SKM-1 (cell line): ENCODE measurements at regions not wholly inside any gene's neighbourhood (a gene's known extent, or its start where the extent isn't known, plus 50 kb on each side); places are given as distances from the start of the nearest gene placed in this dataset.

Experiments
- DNase-seq: peaks from one replicate; lab custom pipeline; 2025; ENCODE audit not compliant: unreplicated experiment; lab: John Stamatoyannopoulos, UW

DNA sequence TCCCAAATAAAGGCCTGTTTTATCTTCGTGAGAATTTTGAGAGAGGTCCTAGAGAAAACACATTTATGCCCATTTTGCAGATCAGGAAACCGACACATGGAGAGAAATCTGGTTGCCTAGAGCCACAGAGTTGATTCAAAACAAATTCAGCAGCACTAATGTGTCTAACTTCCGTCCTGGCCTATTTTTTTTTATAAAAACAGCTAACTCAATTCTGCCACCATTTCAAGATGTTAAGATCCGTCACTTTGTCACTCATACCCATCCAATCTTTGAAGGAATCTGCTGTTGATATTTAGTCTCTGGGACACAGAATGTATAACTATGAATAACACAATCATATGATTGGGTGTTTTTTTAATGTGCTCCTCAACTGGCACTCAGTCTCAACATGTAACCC, 611.1 kb upstream of the ARID1B start:
- DNase-seq, result no peak

- no peak for DNase-seq
Observed at GRCh38 chr6:156164701-156165452, 612.3 kb upstream of the ARID1B start.

DNA sequence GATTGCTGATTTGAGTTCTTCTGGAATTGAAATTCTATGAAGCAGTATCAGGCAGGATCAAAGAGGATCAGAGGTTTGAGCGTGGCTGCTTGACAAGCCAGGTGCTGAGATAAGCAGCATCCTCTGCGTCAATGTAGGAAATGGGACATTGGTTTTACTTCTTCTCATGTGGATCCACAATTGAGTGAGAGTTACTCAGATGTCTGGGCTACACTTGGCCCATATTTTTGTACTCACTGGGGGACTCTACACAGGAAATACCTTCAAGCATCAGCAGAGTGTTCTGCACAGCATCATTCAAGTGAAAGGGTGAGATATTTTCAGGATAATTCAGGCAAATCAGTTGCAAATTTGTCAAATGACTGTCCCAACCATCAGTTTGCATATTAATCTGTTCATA, 613.9 kb upstream of the ARID1B start:
- no peak for DNase-seq

DNA sequence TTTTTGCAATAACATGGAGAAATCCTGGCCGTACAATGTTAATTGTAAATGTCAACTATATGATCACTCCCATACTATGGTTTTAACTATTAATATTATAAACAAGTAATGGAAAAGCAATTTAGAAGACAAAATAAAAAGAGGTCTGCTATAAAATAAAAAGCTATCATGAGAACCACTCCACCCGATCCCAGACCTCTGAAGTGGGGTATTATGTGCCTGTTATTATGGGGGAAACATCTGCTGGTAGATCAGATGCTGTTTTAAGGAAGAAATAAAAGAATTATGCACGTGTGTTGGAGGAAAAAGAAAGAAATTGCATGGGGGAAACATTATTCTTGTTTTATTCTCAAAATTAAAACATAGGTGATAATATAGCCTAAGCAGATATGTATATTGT, 615.7 kb upstream of the ARID1B start:
- DNase-seq, result no peak

- DNase-seq, result no peak
Observed at GRCh38 chr6:156160795-156161165, 616.4 kb upstream of the ARID1B start.

GRCh38 chr6:156160007-156160794, 617.0 kb upstream of the ARID1B start:
- no peak for DNase-seq

DNA sequence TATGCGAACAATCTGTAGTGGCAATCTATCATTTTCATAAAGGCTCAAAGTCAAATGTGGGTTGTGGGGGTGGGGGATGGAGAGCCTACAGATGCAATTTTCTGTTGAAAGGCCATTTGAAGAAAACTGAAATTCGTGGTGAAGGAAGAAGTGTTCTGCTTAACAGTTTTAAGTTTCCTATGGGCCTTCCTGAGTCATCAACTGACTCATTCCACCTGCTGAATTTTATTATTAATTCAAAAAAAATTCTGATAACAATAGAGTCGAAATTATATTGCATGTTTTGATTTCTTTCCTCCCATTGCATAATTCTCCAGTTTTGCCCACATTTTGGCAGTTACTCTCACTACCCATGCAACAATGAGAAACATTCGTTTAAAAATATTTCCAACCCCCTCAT, 622.3 kb upstream of the ARID1B start:
- DNase-seq, result no peak

- DNase-seq, result no peak
Observed at GRCh38 chr6:156150391-156150790, 626.8 kb upstream of the ARID1B start.

- DNase-seq, result no peak
Observed at GRCh38 chr6:156146891-156147290, 630.3 kb upstream of the ARID1B start.

DNA sequence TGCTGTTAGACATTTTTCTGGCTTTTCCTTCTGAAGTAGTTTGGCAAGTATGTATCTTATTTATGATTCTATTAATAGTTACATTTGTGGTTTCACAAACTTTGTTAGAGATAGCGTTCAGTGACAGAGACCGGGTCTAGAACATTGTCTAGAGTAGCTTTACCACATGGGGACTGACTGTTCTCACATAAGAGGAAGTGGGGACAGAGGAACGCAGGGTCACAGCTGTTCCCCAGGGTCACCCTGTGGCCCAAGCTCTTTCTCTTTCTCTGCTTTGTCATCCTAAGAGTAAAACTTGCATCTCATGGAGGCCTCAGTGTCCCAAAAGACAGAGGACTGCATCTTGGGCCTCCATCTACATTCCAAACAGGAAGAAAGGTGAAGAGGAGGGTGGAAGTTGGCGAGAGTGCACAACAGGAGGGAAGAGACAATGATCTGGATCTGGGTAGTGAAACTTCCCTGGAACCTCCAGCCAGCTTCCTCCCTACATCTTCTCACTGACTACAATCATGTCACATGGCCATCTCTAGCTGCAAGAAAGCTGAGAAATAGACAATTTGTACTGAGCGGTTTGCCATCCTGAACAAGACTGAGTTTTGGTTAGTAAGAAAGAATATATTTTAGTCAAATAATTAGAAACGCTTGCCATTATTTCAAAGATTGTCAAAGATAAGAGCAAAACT, 645.8 kb upstream of the ARID1B start:
- DNase-seq, result no peak

GRCh38 chr6:156126535-156126934, 650.6 kb upstream of the ARID1B start:
- no peak for DNase-seq

DNA sequence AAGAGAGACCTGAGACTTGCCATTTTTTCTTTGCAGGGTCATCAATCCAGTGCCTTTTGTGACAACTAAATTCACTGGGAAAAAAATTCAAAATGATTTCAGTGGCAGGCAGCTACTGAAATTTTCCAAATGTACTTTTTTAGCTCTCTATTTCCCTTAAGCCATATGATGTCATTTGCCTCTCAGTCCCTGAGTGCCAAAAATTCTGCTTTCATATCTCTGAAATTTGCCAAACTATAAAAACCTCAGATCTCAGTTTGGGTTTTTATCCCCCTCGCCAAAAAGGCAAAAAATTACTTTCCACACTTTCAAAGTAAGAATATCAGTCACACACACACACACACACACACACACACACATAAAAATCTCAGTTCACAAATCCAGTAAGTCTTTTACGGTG, 651.3 kb upstream of the ARID1B start:
- DNase-seq, result no peak

DNA sequence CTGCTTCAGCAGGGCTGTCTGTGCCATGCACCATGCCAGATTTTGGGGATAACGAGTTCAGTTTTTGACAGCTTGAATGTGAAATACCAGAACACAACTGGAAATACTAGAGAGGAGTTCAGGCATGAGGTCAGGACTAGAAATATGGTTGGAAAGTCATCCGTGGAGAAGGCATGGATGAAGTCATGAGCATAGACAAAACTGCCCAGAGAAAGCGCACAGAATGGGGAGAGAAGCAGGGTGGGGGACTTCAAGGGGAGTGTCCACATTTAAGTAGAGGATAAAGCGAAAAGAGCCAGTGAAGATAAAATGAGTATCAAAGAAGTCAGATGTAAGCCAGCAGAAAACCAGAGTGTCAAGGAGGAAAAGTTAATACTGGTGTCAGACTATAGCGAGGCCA, 653.4 kb upstream of the ARID1B start:
- no peak for DNase-seq

- DNase-seq, result no peak
Observed at GRCh38 chr6:156121973-156122372, 655.2 kb upstream of the ARID1B start.

DNA sequence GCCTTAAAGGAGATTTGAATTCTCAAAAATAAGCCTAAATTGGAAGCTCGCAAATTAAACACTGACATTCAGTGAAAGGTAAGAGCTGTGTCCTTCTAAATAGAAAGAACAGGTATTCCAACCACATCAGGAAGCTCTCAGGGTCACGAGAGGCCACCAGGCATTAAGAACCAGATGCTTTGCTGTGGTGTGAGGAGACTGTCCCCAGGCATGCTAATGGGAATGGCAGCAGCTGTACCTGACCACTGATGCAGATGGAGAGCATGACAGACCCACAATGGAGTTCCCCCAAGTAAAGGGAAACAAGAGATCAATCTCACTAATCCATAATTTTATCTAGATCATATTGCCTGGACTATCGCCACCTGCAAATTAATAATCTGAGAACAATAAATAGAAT, 658.9 kb upstream of the NOX3 start:
- no peak for DNase-seq

- no peak for DNase-seq
Observed at GRCh38 chr6:156113631-156114030, 658.0 kb upstream of the NOX3 start.

DNA sequence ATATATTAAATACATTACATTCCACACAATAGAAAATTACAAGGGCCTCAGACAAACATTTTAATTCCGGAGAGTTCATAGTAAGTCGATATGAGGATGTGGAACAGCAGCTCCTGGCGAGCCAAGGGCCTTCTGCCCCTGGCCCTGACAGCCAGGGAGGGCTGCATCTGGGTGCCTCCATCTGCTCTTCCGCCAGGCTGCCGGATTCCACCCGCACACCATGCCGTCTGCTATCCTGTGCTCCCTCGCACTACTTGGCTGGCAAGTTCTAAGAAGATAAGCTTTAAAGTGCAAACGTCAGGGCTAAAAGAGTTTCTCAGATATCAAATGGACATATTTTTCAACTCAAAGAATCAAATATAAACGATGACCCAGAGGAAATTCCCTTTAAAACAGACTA, 656.3 kb upstream of the NOX3 start:
- no peak for DNase-seq

GRCh38 chr6:156110249-156110648, 654.6 kb upstream of the NOX3 start:
- no peak for DNase-seq

DNA sequence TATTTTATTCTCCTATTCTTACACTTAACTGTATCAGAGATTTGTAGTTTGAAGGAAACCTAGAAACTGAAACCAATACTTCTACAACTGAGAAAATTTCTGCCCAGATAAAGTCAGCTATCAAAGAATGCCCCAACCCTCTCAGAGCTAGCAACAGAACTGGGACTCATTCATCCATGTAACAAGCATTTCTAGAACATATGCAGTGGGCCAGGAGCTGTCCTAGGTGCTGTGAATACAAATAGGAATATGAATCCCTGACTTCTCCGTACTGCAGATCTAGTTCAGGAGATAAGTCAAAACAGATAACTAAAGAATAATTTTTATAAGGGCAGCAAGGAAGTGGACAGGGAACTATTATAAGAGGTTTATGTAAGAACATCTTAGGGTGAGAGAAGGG, 654.1 kb upstream of the NOX3 start:
- no peak for DNase-seq

DNA sequence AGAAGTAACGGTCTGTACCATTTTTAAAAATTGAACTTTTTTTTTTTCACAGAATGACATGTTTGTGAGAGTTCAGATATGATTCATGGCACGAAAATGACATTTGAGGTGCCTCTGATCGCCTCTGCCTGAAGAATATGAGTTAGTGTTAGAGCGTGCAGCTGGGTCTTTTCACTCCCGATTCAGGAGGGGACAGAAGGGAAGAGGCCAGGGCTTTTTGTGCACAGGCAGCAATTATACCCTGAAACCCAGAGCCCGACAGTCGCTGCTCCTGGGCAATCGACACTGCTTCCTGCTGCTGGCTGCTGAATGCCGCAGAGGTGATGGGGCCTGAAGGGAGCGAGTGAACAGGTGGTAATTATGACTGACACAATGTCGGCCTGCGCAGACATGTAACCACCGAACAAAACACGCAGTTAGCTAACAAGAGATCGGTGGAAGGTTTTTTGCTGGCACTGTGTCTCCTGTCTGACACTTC, 652.0 kb upstream of the NOX3 start:
- no peak for DNase-seq

DNA sequence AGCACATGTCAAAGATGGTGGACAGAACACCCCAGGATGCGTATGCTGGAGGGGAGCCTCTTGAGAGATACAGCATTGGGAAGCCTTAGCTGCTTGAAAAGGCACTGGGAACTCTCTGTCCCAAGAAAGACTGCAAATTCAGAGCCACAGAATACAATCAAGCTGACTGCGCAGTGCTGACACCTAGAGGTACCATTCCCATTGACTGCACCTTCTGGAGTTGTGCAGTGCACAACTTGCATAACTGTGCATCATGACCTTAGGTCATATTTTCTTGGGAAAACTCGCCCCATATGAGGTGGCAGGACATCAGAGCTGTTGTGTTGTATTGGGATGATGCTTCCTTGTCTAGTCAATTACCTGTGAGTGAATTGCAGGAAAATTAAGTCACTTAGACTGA, 646.5 kb upstream of the NOX3 start:
- DNase-seq, result no peak

GRCh38 chr6:156098839-156099238, 643.2 kb upstream of the NOX3 start:
- no peak for DNase-seq
